HG03280 (cell line): ENCODE measurements at regions not wholly inside any gene's neighbourhood (a gene's known extent, or its start where the extent isn't known, plus 50 kb on each side); places are given as distances from the start of the nearest gene placed in this dataset.
A peak's percentile ranks its signal among the peaks of the same experiment; 100 is the strongest.
"Not testable (repeated sequence)": the region's sequence is repeated elsewhere in the genome, so short reads cannot be mapped to it uniquely, and the experiment has no call there.

Experiments
- ATAC-seq: cut with Tn5 transposase; IDR thresholded peaks from one replicate; pipeline ENCODE4 v1.9.1; 2021; ENCODE audit warnings: mild to moderate bottlenecking, moderate library complexity; ENCODE audit not compliant: unreplicated experiment

DNA sequence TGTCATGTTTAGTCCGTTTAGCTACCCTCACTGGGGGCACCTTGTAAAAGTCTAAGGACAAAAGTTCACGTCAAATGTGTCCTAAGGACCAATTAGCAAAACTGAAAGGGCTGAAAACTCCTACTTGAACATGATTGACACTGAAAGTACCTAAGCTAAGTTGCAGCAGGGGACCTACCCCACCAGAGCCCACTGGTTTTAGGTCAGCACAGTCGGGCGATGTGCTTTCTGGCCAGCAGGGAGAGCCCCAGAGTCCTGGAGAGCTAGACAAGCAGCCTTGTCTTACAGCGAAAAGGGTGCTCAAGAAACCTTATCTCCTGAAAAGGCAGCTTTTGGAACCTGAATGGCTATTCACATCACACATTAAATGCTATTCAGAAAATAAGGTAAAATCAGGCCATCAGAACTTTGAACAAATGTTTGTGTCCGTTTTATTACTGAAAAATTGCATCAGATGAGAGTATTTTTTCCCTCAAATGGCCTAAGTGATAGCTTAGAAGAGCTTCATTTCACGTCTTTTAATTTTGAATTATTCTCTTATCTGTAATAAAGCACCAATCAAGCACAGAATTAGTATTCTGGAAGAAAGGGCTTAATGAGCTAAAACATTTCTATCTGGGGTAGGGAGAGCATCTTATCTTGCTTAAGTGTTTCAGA lies 52.2 kb upstream of the MKI67 start:
- peak; percentile 68 for ATAC-seq

DNA sequence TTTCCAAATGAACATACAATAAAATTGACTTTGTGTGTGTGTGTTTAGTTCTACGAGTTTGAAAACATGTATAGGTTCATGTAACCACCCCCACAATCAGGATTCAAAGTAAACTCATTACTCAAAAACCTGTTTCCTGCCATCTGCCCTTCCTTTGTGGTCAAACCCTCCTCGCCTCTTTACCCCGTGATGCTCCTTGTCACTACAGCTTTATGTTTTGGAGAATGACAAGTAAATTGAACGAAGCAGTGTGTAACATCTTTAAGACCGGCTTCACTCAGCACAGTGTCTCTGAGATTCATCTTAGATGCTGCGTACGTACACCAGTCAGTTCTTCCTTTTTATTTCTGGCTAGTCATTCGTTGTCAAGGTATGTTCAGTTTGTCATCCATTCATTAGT lies 54.6 kb upstream of the MKI67 start:
- ATAC-seq = no peak

DNA sequence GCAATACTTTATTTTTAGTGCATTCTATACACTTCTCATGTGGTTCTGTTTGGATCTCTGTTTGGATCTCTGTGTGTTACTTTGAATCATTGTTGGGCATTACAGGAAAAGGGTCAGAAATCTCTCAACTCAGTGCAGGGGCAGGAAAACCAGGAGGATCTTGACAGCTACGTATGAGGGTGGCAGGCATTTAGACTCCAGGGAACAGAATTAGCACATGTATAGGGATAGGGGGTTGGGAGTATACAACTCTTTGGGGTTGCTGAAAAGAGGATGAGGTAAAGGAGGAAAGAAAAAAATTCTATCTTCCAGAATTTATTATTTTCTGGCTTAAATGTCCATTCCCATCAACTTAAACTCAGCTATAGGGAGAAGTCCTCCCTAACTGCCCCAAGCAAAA lies 59.4 kb upstream of the MKI67 start:
- ATAC-seq = no peak

DNA sequence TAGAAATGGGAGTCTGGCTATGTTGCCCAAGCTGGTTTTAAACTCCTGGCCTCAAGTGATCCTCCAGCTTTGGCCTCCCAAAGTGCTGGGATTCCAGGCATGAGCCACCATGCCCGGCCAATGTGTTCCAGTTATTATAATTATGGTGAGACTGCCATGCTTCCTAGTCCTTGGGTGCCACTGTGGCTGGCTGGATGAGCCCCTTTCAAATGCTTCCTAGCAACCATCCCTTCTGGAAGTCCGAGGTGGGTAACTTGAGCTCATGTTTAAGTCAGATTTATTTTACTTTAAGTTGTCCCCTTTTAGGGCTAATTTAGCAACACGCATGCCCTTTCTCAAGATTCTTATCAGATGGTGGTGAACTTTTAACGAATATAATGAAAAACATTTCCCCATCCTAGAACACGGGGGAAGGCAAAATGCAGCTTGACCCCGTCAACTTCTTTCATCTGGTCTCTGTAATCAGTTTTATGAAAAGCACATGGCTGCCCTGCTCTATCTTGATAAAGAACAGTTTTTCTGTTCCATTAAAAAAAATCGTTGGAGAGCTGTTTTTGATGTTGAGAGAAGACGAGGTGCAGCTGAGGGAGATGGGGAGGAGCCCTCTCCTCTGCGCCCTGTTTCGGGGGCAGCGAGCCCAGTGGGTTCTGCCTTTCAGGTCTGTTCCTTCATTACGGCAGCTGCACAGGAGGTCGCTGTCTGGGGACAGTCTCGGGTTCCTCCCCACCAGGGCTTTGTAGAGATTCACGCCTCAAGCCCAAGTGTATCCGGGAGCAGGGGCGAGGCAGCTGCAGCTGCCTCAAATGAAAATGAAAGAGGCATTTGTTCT lies 61.0 kb upstream of the MKI67 start:
- ATAC-seq = no peak

DNA sequence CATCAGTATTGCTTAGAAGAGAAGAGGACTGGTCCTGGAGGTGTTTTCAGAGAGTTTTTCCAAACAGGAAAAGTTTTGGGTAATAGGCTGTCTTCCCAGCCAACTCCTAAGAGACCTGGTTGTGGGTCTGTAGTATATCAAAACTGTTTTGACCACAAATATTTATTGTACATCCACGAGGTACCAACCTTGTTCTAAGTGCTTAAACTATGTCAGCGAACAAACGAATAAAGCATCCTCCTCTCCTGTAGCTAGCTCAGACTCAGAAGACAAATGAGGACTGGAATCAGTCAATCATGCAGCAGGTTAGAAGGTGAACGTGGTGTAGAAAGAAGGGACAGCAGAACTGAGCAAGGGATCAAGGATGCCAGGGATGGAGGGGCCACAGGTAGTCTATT lies 61.6 kb upstream of the MKI67 start:
- ATAC-seq = no peak

DNA sequence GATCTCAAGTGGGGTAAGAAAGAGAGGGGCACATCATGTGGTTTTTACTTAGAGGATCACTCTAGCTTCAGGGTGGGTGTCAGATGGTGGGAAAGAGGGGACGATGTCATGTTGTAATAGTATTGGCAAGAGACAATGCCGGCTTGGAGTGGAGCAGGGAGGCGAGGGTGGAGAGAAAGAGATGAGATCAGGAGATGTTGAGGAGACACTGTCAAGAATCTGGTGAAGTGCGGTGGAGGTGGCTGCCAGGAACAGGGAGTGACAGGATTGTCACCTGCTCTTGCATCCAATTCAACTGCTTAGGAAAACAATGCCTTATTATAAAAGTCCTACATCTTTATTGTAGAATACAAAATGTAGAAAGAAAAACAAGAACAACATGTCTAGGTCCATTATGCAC lies 63.0 kb upstream of the MKI67 start:
- no peak for ATAC-seq

DNA sequence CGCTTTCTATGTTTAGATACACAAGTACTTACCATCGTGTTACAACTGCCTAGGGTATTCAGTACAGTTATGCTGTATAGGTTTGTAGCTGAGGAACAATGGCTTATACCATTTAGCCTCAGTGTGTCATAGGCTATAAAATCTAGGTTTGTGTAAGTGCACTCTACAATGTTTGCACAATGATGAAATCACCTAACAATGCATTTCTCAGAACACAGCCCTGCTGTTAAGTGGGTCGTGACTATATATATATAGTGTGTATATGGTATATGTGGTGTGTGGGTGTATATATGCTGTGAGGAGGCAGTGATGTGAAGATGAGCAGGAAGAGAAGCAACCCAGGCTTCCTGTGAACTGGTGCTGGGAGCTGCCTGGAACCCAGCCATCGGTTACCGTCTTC lies 65.6 kb upstream of the MKI67 start:
- ATAC-seq = no peak

DNA sequence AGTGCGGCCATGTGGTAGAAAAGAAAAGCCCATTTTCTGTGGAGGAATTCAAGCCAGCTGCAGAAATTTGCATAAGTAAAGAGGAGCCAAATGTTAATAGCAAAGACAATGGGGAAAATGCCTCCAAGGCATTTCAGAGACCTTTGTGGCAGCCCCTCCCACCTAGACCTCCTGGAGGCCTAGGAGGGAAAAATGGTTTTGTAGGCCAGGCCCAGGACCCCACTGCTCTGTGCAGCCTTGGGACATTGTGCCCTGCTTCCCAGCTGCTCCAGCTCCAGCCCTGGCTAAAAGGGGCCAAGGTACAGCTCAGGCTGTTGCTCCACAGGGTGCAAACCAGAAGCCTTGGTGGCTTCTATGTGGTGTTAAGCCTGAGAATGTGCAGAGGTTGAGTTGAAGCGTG lies 75.6 kb upstream of the MKI67 start:
- ATAC-seq = not testable (repeated sequence)

DNA sequence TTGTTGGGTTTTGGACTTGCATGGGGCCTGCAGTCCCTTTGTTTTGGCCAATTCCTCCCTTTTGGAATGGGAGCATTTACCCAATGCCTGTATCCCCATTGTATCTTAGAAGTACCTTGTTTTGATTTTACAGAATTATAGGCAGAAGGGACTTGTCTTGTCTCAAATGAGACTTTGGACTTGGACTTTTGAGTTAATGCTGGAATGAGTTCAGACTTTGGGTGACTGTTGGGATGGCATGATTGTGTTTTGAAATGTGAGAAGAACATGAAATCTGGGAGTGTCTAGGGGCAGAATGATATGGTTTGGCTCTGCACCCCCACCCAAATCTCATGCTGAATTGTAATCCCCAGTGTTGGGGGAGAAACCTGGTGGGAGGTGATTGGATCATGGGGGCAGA lies 76.8 kb upstream of the MKI67 start:
- ATAC-seq = no peak

DNA sequence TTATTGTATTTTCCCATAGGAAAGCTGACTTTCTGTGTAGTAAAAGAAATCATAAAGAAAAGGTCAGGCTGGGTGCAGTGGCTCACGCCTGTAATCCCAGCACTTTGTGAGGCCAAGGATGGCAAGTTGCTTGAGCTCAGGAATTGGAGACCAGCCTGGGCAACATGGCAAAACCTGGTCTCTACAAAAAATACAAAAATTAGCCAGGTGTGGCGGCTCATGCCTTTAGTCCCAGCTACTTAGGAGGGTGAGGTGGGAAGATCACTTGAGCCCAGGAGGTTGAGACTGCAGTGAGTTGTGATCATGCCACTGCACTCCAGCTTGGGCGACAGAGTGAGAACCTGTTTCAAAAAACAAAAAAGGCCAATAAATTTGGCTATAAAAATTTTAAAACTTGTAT lies 79.4 kb upstream of the MKI67 start:
- ATAC-seq = not testable (repeated sequence)

DNA sequence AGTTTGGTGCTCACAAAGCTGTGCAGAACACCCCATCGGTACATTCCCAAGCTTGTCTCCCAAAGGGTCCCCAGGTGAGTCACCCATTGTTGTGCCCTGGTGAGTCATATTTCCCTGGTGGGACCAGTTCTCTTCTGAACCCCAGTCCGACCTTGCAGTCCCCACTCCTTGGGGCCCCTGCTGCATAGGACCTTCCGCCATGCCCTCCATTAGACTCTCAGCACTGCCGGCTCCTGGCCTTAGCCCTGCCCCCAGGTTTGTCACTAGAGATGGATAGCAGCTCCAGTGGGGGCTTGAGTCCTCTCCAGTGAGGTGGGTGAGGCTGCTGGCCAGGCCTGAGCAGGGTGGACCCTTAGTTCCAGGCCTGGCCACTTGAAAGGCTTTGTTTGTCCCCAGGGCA lies 80.5 kb upstream of the MKI67 start:
- no peak for ATAC-seq

DNA sequence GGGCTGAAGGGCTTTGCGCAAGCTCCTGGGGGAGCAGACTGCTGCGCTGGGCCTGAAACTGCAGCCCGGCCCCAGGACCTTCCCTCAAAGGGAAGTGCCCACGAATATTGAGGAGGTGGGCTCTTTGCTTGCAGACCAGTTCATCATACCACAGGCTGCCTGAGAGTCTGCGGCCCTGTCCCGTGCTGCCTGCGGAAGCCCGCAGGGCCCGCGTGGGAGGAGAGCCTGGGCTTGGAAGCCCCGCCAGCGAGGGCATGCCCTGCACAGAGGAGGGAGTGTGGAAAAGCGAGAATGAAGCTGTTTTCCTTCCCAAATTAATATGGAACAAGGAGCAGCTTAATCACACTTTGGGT lies 83.6 kb upstream of the MKI67 start:
- no peak for ATAC-seq

DNA sequence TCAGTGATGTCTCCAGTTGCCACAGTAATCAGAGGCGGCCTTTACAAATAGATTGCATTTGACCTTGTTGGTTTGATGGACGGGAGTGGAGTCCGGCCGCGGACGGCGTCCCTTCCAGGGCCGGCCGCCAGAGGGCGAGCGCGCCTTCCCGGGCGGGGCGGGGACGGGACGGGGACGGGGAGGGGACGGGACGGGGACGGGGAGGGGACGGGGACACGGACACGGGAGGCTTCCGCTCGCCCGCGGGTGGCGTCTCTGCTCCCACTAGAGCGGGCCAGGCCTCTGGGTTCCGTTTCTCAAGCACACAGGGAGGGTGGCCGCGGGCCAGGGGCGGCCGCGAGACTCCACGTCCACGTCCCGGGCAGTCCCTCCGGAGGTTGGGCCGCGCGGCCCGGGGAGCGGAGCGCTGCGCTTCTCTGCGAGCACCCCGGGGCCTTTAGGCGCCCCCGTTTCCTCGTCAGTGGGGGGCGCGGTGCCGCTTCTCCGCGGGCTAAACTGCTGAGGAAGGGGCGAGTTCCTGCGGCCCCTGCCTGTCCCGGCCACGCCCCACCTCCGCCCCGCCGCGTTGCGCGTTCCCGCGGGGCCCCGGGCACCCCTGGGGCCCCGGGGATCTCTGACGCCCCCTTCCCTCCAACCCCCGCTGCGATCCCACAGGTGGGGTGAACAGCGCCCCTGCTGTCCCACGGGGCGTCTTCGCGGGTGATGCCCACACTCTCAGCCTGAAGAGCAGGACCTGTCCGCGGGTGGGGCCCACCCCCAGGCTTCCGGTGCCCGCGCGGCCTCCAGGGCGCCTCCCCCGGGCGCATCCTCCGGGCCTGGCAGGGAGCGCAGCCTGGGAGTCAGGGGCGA lies 84.2 kb upstream of the MKI67 start:
- ATAC-seq = peak; percentile 45

DNA sequence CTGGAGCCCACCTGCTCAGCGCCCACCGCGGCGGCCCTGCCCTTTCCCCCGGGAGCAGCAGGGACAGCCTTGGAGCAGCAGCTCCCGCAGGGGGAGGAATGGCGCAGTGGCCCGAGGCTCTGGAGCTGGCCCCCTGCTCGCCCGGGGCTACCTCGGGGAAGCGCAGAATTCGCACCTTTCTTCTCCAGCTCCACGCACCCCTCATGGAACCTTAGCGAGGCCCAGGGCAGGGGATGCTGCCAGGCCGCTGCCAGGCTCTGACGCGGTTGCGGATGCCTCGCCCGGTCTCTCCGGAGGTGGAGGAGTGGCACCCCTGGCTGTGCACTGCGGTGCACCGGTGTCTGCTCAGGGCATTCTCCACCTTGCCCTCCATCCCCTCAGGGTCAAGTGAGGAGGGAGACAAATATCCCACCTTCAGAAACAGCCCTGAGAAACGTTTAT lies 84.9 kb upstream of the MKI67 start:
- ATAC-seq = no peak

DNA sequence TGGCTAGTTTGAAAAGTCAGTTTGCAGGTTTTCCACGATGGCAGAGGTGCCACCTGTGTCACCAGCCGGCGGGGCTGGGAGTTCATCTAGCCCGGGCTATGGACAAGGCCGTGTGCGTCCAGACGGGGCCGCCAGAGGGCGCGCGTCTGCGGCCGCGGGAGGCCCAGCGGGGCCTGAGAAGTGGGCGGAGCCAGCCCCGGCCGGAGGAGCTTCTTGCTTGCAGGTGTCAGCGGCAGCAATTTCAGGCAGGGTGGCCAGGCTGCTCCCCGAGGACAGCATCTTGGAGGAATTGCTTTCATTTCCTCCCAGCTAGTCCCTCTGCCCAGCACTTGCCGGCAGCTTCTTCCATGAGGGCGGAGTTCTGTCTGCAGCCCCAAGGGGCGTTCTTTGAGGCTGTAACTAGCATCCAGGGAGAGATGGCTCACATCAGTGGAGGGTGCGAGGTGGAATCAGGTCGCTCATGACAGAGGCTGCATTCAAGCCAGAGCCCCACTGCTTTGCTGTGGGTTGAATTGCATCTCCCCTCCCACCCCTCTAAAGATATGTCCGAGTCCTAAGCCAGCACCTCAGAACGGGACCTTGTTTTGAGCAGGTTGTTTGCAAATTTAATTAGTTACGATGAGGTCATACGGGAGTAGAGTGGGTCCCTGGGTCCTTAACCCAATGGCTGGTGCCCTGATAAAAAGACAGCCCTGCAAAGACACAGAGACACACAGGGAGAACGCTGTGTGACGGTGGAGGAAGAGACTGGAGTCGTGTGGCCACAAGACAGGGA lies 85.9 kb upstream of the MKI67 start:
- peak; percentile 98 for ATAC-seq

DNA sequence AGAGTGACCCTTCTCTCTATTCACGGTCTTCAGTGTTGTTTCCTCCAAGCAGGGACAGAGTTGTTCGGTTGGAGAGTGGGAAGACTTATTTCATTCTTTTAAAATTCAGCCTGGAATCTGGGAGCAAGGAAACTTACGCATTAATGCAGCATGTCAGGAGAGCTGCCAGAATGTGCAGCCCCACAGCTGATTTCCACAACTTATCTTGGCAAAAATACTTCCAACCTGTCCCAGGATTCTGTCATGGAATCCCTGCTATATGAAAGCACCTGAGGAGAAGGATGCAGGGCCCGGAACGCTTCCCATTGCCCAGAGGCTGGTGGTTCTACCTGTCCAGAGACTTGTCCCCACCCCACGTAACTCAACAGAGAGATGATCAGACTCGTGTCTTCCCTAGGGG lies 86.9 kb upstream of the MKI67 start:
- no peak for ATAC-seq

DNA sequence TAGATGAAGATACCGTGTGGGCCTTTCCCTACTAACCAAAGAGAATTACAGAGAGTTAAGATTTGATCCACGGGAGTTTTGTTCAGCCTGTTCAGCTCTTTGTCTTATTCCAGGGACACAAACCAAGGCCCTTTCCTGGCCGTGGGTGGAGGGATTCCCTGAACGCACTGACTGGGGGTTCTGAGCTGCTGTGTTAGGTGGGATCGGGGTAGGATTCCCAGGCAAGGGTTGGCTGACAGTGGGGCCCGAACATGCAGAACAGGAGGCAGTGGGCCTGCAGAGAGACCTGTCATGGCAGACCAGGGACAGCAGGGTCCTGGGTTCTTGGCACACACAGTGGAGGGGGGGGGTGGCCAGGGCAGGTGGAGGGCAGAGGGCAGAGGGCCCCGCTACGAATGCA lies 89.5 kb upstream of the MKI67 start:
- ATAC-seq = no peak

DNA sequence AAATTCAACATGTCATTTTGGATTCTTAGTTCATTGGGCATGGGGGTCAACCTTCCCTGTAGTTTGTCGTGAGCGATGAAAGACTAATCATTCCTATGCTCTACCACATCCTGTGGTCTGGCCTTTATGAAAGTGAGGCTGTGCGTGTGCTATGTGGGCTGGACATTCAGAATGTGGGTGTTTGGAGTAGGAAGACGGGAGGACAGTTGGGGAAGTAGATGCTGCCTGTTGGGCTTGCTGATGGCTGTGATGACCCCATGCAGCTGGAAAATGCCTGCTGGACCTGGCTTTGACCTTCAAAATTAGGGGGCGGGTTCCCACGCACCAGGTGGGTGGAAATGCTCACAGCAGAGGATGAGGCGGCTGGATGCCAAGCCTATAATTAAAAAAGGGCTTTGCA lies 90.9 kb upstream of the MKI67 start:
- no peak for ATAC-seq

DNA sequence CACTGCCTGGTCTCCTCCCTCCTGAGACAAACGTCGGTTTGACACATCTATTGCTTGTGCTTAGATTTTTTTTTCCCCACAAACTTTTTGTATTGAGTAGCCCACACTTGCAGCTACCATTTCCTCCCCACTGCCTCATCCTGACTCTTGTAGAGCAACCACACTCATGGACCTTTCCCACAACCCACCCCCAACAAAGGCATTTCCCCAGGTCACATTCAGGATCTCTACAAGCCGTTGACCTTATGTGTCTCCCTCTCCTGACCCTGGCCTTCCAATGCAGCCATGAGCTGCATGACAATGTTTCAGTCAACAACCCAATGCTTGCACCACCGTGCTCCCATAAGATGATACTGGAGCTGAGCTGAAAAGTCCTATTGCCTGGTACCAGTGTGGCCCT lies 91.9 kb upstream of the MKI67 start:
- no peak for ATAC-seq

DNA sequence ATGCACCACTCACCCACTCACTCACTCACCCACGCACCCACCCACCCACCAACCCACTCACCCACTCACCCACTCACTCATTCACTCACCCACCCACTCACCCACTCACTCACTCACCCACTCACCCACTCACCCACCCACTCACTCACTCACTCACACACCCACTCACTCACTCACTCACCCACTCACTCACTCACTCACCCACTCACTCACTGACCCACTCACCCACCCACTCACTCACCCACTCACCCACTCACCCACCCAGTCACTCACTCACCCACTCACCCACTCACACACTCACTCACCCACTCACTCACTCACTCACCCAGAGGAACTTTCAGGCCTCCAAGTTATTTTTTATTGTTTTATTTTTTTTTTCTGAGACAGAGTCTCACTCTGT lies 93.1 kb upstream of the MKI67 start:
- no peak for ATAC-seq

DNA sequence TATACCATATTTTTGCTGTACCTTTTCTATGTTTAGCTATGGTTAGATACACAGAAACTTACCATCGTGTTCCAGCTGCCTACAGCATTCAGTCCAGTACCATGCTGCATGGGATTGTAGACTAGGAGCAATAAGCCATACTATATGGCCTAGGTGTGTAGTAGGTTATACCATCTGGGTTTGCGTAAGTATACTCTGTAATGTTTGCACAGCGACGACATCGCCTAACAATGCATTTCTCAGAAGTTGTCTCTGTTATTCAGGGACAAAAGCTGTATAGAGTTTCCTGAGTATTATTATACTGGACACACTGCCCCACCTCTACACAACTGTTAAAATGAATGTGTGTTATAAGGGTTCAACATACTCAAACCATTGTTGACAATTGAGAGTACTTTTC lies 93.8 kb upstream of the MKI67 start:
- no peak for ATAC-seq
